ENCODE measurements at regions not wholly inside any gene's neighbourhood (a gene's known extent, or its start where the extent isn't known, plus 50 kb on each side); places are given as distances from the start of the nearest gene placed in this dataset.

DNA sequence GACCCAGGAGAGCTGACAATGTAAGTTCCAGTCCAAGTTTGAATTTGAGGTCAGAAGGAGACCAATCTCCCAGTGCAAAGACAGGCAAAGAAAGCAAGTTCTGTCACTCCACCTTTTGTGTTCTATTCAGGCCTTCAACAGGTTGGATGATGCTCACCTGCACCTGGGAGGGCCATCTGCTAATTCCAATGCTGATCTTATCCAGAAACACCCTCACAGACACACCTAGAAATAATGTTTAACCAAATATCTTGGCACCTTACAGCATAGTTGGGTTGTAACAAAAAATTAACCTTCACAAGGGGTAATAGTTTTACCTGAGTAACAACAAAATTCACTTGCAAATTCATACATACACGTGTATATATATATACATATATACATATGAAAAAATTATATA, 190.8 kb downstream of the DIRAS2 start:
- Histone ChIP-seq H3K23me2 (ENCODE audit: low read depth, low read length) (no peaks in the 10 kb centered on the region), H3K56ac (replicated peaks; ENCODE audit: insufficient read length, low read depth, low read length) (no peak overlapping the region), H4K8ac (ENCODE audit: extremely low read depth, insufficient read depth, low read length) (no peak overlapping the region), H3K9ac (replicated peaks in 1 of 4; ENCODE audit: extremely low read depth in 1 of 4, low read depth in 3 of 4, low read length in 3 of 4) (no peak overlapping the region), H3K4me1 (replicated peaks in 1 of 4; ENCODE audit: control insufficient read depth in 3 of 4, insufficient read depth in 4 of 4, low read length in 3 of 4) (no peaks in the 10 kb centered on the region), H3K4ac (replicated peaks; ENCODE audit: insufficient read length, low read depth, low read length) (no peak overlapping the region), H3K4me2 (ENCODE audit: insufficient read depth in 1 of 2, low read depth in 2 of 2, low read length in 2 of 2) (no peak overlapping the region), H3K9me3 (ENCODE audit: insufficient read depth in 2 of 2, low read depth in 1 of 2, low read length in 1 of 2) (no peaks in the 10 kb centered on the region), H3K36me3 (ENCODE audit: control insufficient read depth in 2 of 4, insufficient read depth in 4 of 4, low read length in 3 of 4) (no peaks in the 10 kb centered on the region), H2BK15ac (ENCODE audit: low read length) (no peak overlapping the region), H4K5ac (ENCODE audit: insufficient read length, low read depth, low read length) (no peak overlapping the region), H4K20me1 (replicated peaks in 1 of 2; ENCODE audit: control insufficient read depth in 1 of 2, insufficient read depth in 2 of 2, low read length in 2 of 2) (no peaks in the 10 kb centered on the region), H2BK12ac (ENCODE audit: low read depth, low read length) (no peak overlapping the region), H3K27me3 (replicated peaks in 1 of 4; ENCODE audit: control insufficient read depth in 3 of 4, extremely low read depth in 1 of 4, insufficient read depth in 3 of 4, low read length in 3 of 4) (no peaks in the 10 kb centered on the region), H2BK20ac (ENCODE audit: low read length) (no peak overlapping the region), H2BK5ac (ENCODE audit: low read depth, low read length) (no peak overlapping the region), H3K4me3 (ENCODE audit: extremely low read depth in 1 of 4, insufficient read depth in 2 of 4, low read depth in 3 of 4, low read length in 4 of 4) (no peak overlapping the region), H2AFZ (ENCODE audit: low read length) (peak overlapping the region; percentile 33; the same call in 1 of the 2 replicates), H2AK5ac (ENCODE audit: low read depth, low read length) (no peak overlapping the region), H3K27ac (ENCODE audit: low read depth, low read length) (no peak overlapping the region), H3K18ac (ENCODE audit: extremely low read depth, low read length) (no peak overlapping the region), H3K79me1 (ENCODE audit: low read depth, low read length) (no peaks in the 10 kb centered on the region), H3K79me2 (ENCODE audit: control insufficient read depth in 1 of 2, insufficient read depth in 2 of 2, low read length in 2 of 2) (no peaks in the 10 kb centered on the region), H4K91ac (replicated peaks; ENCODE audit: insufficient read length, low read length) (no peak overlapping the region), H3K23ac (ENCODE audit: insufficient read length) (no peak overlapping the region), H2BK120ac (replicated peaks; ENCODE audit: low read depth, low read length) (no peak overlapping the region), H3K14ac (ENCODE audit: insufficient read length) (no peak overlapping the region)
- TF ChIP-seq MAFK (IDR thresholded peaks at IDR 0.05; ENCODE audit: low read depth, low read length) (no peak), RNF2 (IDR thresholded peaks at IDR 0.05; ENCODE audit: borderline replicate concordance, low read depth, low read length, missing control alignments, poor library complexity, severe bottlenecking) (no peak), CTCF (IDR thresholded peaks at IDR 0.05; ENCODE audit: control extremely low read depth in 1 of 3, insufficient read depth in 1 of 3, low read depth in 1 of 3, low read length in 3 of 3) (no peak)
- DNase-seq (ENCODE audit: low read depth in 1 of 2, low spot score in 2 of 2): no peak
- FAIRE-seq: no peak
- ChIA-PET CTCF (ENCODE audit: partially characterized antibody) (no interaction called here), POLR2A (ENCODE audit: partially characterized antibody) (no interaction called here)
- WGBS, 2 experiments (ENCODE audit: extremely low coverage in 1 of 2, insufficient coverage in 1 of 2, insufficient read length in 1 of 2, insufficient replicate concordance in 2 of 2, low coverage in 1 of 2, low lambda C conversion rate in 2 of 2, missing lambda C conversion rate in 1 of 2): 41% methylated on average over 1 of the region's 1 CpG; no CpG with 5 or more reads in 1 of the 2 experiments

All from H1 (cell line).